H9 (cell line): ENCODE measurements at regions not wholly inside any gene's neighbourhood (a gene's known extent, or its start where the extent isn't known, plus 50 kb on each side); places are given as distances from the start of the nearest gene placed in this dataset.

Experiments
- DNase-seq: peaks from one replicate; pipeline ENCODE4 v3.0.0-alpha.2; 2017
- H2AFZ ChIP-seq: one replicate; pipeline ENCODE4 v1.6.1; 2013; ENCODE audit warnings: mild to moderate bottlenecking, low read length, control low read depth, moderate library complexity
- H2AK5ac ChIP-seq: 2 replicates; pipeline ENCODE4 v1.6.1; 2013; ENCODE audit warnings: low read length, control low read depth, mixed read lengths; ENCODE audit not compliant: insufficient read length
- H2BK120ac ChIP-seq: one replicate; pipeline ENCODE4 v1.6.1; 2013; ENCODE audit warnings: low read depth, mild to moderate bottlenecking, low read length, control low read depth, inconsistent platforms; ENCODE audit not compliant: poor library complexity, severe bottlenecking
- H2BK12ac ChIP-seq: 2 replicates; pipeline ENCODE4 v1.6.1; 2013; ENCODE audit warnings: low read length, control low read depth, mixed read lengths, low read depth; ENCODE audit not compliant: insufficient read length
- H2BK15ac ChIP-seq: 2 replicates; pipeline ENCODE4 v1.6.1; 2013; ENCODE audit warnings: low read depth, low read length, control low read depth
- H2BK20ac ChIP-seq: one replicate; pipeline ENCODE4 v1.6.1; 2013; ENCODE audit warnings: low read depth, mild to moderate bottlenecking, low read length, control low read depth, inconsistent platforms; ENCODE audit not compliant: poor library complexity, severe bottlenecking
- H2BK5ac ChIP-seq: 2 replicates; pipeline ENCODE4 v1.6.1; 2013; ENCODE audit warnings: low read length, control low read depth, mixed read lengths; ENCODE audit not compliant: insufficient read length
- H3K14ac ChIP-seq: 2 replicates; pipeline ENCODE4 v1.6.1; 2013; ENCODE audit warnings: low read length, control low read depth; ENCODE audit not compliant: insufficient read depth
- H3K18ac ChIP-seq: 2 replicates; pipeline ENCODE4 v1.6.1; 2013; ENCODE audit warnings: low read depth, mild to moderate bottlenecking, mixed read lengths, low read length, control low read depth; ENCODE audit not compliant: insufficient read length
- H3K23ac ChIP-seq: 2 replicates; pipeline ENCODE4 v1.6.1; 2013; ENCODE audit warnings: low read length, control low read depth, mixed read lengths, low read depth; ENCODE audit not compliant: insufficient read length
- H3K23me2 ChIP-seq: 2 replicates; pipeline ENCODE4 v1.6.1; 2013; ENCODE audit warnings: low read depth, mild to moderate bottlenecking, mixed read lengths, low read length, control low read depth; ENCODE audit not compliant: insufficient read length, poor library complexity, severe bottlenecking
- H3K27ac ChIP-seq: 2 replicates; pipeline ENCODE4 v1.5.1; 2013; ENCODE audit warnings: low read length, control low read depth, mixed read lengths, low read depth; ENCODE audit not compliant: insufficient read length
- H3K27me3 ChIP-seq: 2 replicates; pipeline ENCODE4 v1.6.1; 2013; ENCODE audit warnings: low read length, control low read depth, inconsistent platforms; ENCODE audit not compliant: insufficient read depth
- H3K4ac ChIP-seq: 2 replicates; pipeline ENCODE4 v1.6.1; 2013; ENCODE audit warnings: low read depth, mild to moderate bottlenecking, control low read depth, inconsistent platforms, low read length, moderate library complexity
- H3K4me1 ChIP-seq: 2 replicates; pipeline ENCODE4 v1.6.1; 2013; ENCODE audit warnings: low read length, control low read depth, inconsistent platforms; ENCODE audit not compliant: insufficient read depth
- H3K4me2 ChIP-seq: 2 replicates; pipeline ENCODE4 v1.6.1; 2013; ENCODE audit warnings: low read length, control low read depth, mixed read lengths; ENCODE audit not compliant: insufficient read length, insufficient read depth
- H3K56ac ChIP-seq: 2 replicates; pipeline ENCODE4 v1.6.1; 2013; ENCODE audit warnings: low read depth, mild to moderate bottlenecking, mixed read lengths, low read length, control low read depth; ENCODE audit not compliant: insufficient read length
- H3K79me1 ChIP-seq: 2 replicates; pipeline ENCODE4 v1.6.1; 2013; ENCODE audit warnings: low read depth, mild to moderate bottlenecking, moderate library complexity, low read length, control low read depth, inconsistent platforms; ENCODE audit not compliant: insufficient read depth, poor library complexity, severe bottlenecking
- H3K79me2 ChIP-seq: 2 replicates; pipeline ENCODE4 v1.6.1; 2013; ENCODE audit warnings: low read length, control low read depth, inconsistent platforms; ENCODE audit not compliant: insufficient read depth
- H3K9ac ChIP-seq: 2 replicates; pipeline ENCODE4 v1.6.1; 2013; ENCODE audit warnings: low read length, control low read depth, mixed read lengths; ENCODE audit not compliant: insufficient read length; ENCODE audit errors: extremely low read depth
- H3K9me3 ChIP-seq: one replicate; pipeline ENCODE4 v1.6.1; 2013; ENCODE audit warnings: low read depth, low read length, inconsistent platforms; ENCODE audit not compliant: control insufficient read depth
- H3T11ph ChIP-seq: one replicate; pipeline ENCODE4 v1.6.1; 2013; ENCODE audit warnings: mild to moderate bottlenecking, low read length, control low read depth, inconsistent platforms
- H4K20me1 ChIP-seq: one replicate; pipeline ENCODE4 v1.6.1; 2013; ENCODE audit not compliant: control insufficient read depth, insufficient read length, insufficient read depth
- H4K5ac ChIP-seq: 2 replicates; pipeline ENCODE4 v1.6.1; 2013; ENCODE audit warnings: low read depth, mild to moderate bottlenecking, mixed read lengths, low read length, control low read depth; ENCODE audit not compliant: insufficient read length
- H4K8ac ChIP-seq: replicated peaks from 2 replicates; pipeline ENCODE4 v1.6.1; 2013; ENCODE audit warnings: low read length, control low read depth, mixed read lengths, low read depth; ENCODE audit not compliant: insufficient read length
- H4K91ac ChIP-seq: 2 replicates; pipeline ENCODE4 v1.6.1; 2013; ENCODE audit warnings: low read depth, mild to moderate bottlenecking, moderate library complexity, mixed read lengths, low read length, control low read depth; ENCODE audit not compliant: insufficient read length
- H3K27ac Mint-ChIP-seq, 3 experiments: 2 replicates in 2 of 3; 3 replicates in 1 of 3; pipeline ENCODE4 v1.8.0; 2020 to 2021; ENCODE audit warnings: mixed read lengths in 3 of 3, mild to moderate bottlenecking in 1 of 3, moderate library complexity in 1 of 3
- H3K27me3 Mint-ChIP-seq: 2 replicates; pipeline ENCODE4 v1.8.0; 2021; ENCODE audit warnings: low read depth, mild to moderate bottlenecking, moderate library complexity, mixed read lengths
- H3K36me3 Mint-ChIP-seq, 3 experiments: 2 replicates in 2 of 3; 3 replicates in 1 of 3; pipeline ENCODE4 v1.8.0; 2020 to 2021; ENCODE audit warnings: low read depth in 3 of 3, mixed read lengths in 3 of 3; ENCODE audit not compliant: insufficient read depth in 1 of 3
- H3K4me1 Mint-ChIP-seq, 2 experiments: 2 replicates each; pipeline ENCODE4 v1.8.0; 2020; ENCODE audit warnings: mixed read lengths in 2 of 2
- H3K4me3 Mint-ChIP-seq, 2 experiments: 2 replicates in 1 of 2; 3 replicates in 1 of 2; pipeline ENCODE4 v1.8.0; 2020 to 2021; ENCODE audit warnings: mild to moderate bottlenecking in 2 of 2, mixed read lengths in 2 of 2, moderate library complexity in 1 of 2
- H3K9me3 Mint-ChIP-seq, 2 experiments: 2 replicates in 1 of 2; 3 replicates in 1 of 2; pipeline ENCODE4 v1.8.0; 2020; ENCODE audit warnings: mild to moderate bottlenecking in 2 of 2, mixed read lengths in 2 of 2, moderate library complexity in 1 of 2
- WGBS: extraction: QIAGEN DNeasy Blood & Tissue Kit; methylation state at CpG from one replicate; pipeline ENCODE4 v1.1.7; 2013; ENCODE audit warnings: missing lambda C conversion rate, low lambda C conversion rate, mixed read lengths; ENCODE audit not compliant: insufficient read length; ENCODE audit errors: extremely low coverage; 5-methylcytosine and 5-hydroxymethylcytosine counted together
- TF ChIP-seq, protein P1 (sequence below): fragments of 200-600 bp; sonication (generic); conservative IDR thresholded peaks from 3 replicates; pipeline ENCODE4 v1.8.0; 2021; ENCODE audit warnings: antibody characterized with exemption, mild to moderate bottlenecking

GRCh38 chr2:3036432-3037125 lies 341.0 kb downstream of the EIPR1 start:
- Histone ChIP-seq H2BK120ac (no peak overlapping the region), H2AFZ (no peak overlapping the region), H4K8ac (no peak overlapping the region), H3K4me2 (no peak overlapping the region), H3T11ph (no peak overlapping the region), H3K56ac (no peak overlapping the region), H2AK5ac (no peak overlapping the region), H3K79me2 (no peaks in the 10 kb centered on the region), H3K9me3 (no peaks in the 10 kb centered on the region), H2BK5ac (no peak overlapping the region), H3K4ac (no peak overlapping the region), H4K91ac (no peak overlapping the region), H3K23ac (no peak overlapping the region), H3K79me1 (no peaks in the 10 kb centered on the region), H3K27me3 (no peaks in the 10 kb centered on the region), H3K14ac (no peak overlapping the region), H3K23me2 (no peaks in the 10 kb centered on the region), H2BK20ac (no peak overlapping the region), H4K20me1 (no peaks in the 10 kb centered on the region), H4K5ac (no peak overlapping the region), H3K9ac (no peak overlapping the region), H3K4me1 (no peaks in the 10 kb centered on the region), H3K27ac (no peak overlapping the region), H2BK15ac (no peak overlapping the region), H2BK12ac (no peak overlapping the region), H3K18ac (no peak overlapping the region)
- H3K27ac Mint-ChIP-seq: no peak overlapping the region
- no peak overlapping the region for H3K4me3 Mint-ChIP-seq
- WGBS: no CpG with 5 or more reads among the region's 18 CpGs
- no peak for DNase-seq
- no peaks in the 10 kb centered on the region; a peak in 3 of 5 replicates for H3K9me3 Mint-ChIP-seq
- peaks cover 7% of the 10 kb centered on the region for H3K27me3 Mint-ChIP-seq
- H3K36me3 Mint-ChIP-seq: no peaks in the 10 kb centered on the region; a peak in 3 of 7 replicates
- H3K4me1 Mint-ChIP-seq: peaks cover 0 to 4% of the 10 kb centered on the region in 2 experiments; a peak in 2 of 4 replicates
- TF ChIP-seq, protein P1, sequence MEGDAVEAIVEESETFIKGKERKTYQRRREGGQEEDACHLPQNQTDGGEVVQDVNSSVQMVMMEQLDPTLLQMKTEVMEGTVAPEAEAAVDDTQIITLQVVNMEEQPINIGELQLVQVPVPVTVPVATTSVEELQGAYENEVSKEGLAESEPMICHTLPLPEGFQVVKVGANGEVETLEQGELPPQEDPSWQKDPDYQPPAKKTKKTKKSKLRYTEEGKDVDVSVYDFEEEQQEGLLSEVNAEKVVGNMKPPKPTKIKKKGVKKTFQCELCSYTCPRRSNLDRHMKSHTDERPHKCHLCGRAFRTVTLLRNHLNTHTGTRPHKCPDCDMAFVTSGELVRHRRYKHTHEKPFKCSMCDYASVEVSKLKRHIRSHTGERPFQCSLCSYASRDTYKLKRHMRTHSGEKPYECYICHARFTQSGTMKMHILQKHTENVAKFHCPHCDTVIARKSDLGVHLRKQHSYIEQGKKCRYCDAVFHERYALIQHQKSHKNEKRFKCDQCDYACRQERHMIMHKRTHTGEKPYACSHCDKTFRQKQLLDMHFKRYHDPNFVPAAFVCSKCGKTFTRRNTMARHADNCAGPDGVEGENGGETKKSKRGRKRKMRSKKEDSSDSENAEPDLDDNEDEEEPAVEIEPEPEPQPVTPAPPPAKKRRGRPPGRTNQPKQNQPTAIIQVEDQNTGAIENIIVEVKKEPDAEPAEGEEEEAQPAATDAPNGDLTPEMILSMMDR: no peak
